Endothelial cell of umbilical vein (primary cell): ENCODE measurements at regions not wholly inside any gene's neighbourhood (a gene's known extent, or its start where the extent isn't known, plus 50 kb on each side); places are given as distances from the start of the nearest gene placed in this dataset.

Experiments used
- BruUV-seq: library from RNA; stranded (reverse); fragments of 400-500 nt; replicated peaks from 2 replicates; lab custom pipeline; 2021; lab: Mats Ljungman, UMichigan
- CTCF ChIA-PET: fragments of 300-600, 350-600 bp; sonication (Branson Sonifier 250); formaldehyde crosslinking; loops from one replicate; lab custom pipeline; 2021; ENCODE audit warnings: antibody characterized with exemption, inconsistent platforms; lab: Charles Lee
- POLR2A ChIA-PET: fragments of 300-600, 350-600 bp; sonication (Branson Sonifier 250); formaldehyde crosslinking; loops from one replicate; lab custom pipeline; 2021; ENCODE audit warnings: antibody characterized with exemption, inconsistent platforms; lab: Charles Lee
- DNase-seq: peaks from one replicate; pipeline ENCODE4 v3.0.0-alpha.2; 2011; ENCODE audit warnings: low read depth, low spot score
- FAIRE-seq: peaks from 2 replicates; lab custom pipeline; 2011; peaks lifted over from hg19 to GRCh38; lab: Jason Lieb, UNC
- H2AFZ ChIP-seq: 2 replicates; pipeline ENCODE4 v1.6.0; 2012; ENCODE audit warnings: low read depth, low read length, control low read depth, inconsistent platforms
- H3K27ac ChIP-seq: 2 replicates; pipeline ENCODE4 v1.5.1; 2011; ENCODE audit warnings: low read depth, mild to moderate bottlenecking, control low read depth, low read length, moderate library complexity; ENCODE audit not compliant: insufficient read depth
- H3K27me3 ChIP-seq, 2 experiments: 2 replicates each; pipeline versions ENCODE4 v1.6.0 to v1.6.1; 2011; ENCODE audit warnings: low read length in 2 of 2, mixed read lengths in 1 of 2; ENCODE audit not compliant: control insufficient read depth in 2 of 2, insufficient read depth in 2 of 2
- H3K36me3 ChIP-seq, 2 experiments: 2 replicates in 1 of 2; 3 replicates in 1 of 2; pipeline ENCODE4 v1.5.1; 2011; ENCODE audit warnings: low read length in 2 of 2, mild to moderate bottlenecking in 1 of 2, moderate library complexity in 1 of 2; ENCODE audit not compliant: control insufficient read depth in 2 of 2, insufficient read depth in 2 of 2; ENCODE audit errors: extremely low read depth in 1 of 2
- H3K4me1 ChIP-seq: 3 replicates; pipeline ENCODE4 v1.5.1; 2011; ENCODE audit warnings: mild to moderate bottlenecking, low read length; ENCODE audit not compliant: control insufficient read depth, insufficient read depth; ENCODE audit errors: extremely low read depth
- H3K4me2 ChIP-seq: 2 replicates; pipeline ENCODE4 v1.6.1; 2011; ENCODE audit warnings: low read length, control low read depth, mixed read lengths; ENCODE audit not compliant: insufficient read depth
- H3K4me3 ChIP-seq, 3 experiments: fragments of 200-600 bp in 1 of 3; sonication (generic), shearing (Covaris generic) in 1 of 3; replicated peaks in 1 of 3; 2 replicates each; pipeline ENCODE4 v1.5.1; 2011 to 2016; ENCODE audit warnings: control low read depth in 3 of 3, low read length in 3 of 3, mild to moderate bottlenecking in 2 of 3, inconsistent platforms in 1 of 3, low read depth in 1 of 3, moderate library complexity in 1 of 3; ENCODE audit not compliant: insufficient read depth in 1 of 3
- H3K79me2 ChIP-seq: 2 replicates; pipeline ENCODE4 v1.6.0; 2012; ENCODE audit warnings: low read length, inconsistent platforms; ENCODE audit not compliant: control insufficient read depth, insufficient read depth
- H3K9ac ChIP-seq: replicated peaks from 2 replicates; pipeline ENCODE3; 2011; ENCODE audit warnings: low read length, control low read depth; ENCODE audit not compliant: insufficient read depth; ENCODE audit errors: extremely low read depth
- H3K9me1 ChIP-seq: replicated peaks from 3 replicates; pipeline ENCODE4 v1.6.0; 2011; ENCODE audit warnings: mild to moderate bottlenecking, low read length; ENCODE audit not compliant: control insufficient read depth, insufficient read depth; ENCODE audit errors: extremely low read depth
- H3K9me3 ChIP-seq: replicated peaks from 2 replicates; pipeline ENCODE4 v1.5.1; 2012; ENCODE audit warnings: low read length, inconsistent platforms; ENCODE audit not compliant: control insufficient read depth, insufficient read depth
- H4K20me1 ChIP-seq: replicated peaks from 2 replicates; pipeline ENCODE3; 2011; ENCODE audit warnings: mild to moderate bottlenecking, low read length; ENCODE audit not compliant: control insufficient read depth, insufficient read depth; ENCODE audit errors: extremely low read depth
- EZH2 ChIP-seq: IDR thresholded peaks from 2 replicates; pipeline ENCODE4 v1.6.1; 2012; ENCODE audit warnings: borderline replicate concordance, low read depth, mild to moderate bottlenecking, moderate library complexity, low read length, inconsistent platforms; ENCODE audit not compliant: severe bottlenecking
- FOS ChIP-seq: IDR thresholded peaks from 2 replicates; pipeline ENCODE4 v1.6.1; 2011; ENCODE audit warnings: mild to moderate bottlenecking, low read length, moderate library complexity, borderline replicate concordance; ENCODE audit not compliant: insufficient read depth
- POLR2AphosphoS5 ChIP-seq: IDR thresholded peaks from 2 replicates; pipeline ENCODE4 v1.6.1; 2012; ENCODE audit warnings: low read depth, mild to moderate bottlenecking, control low read depth, low read length, moderate library complexity; ENCODE audit not compliant: insufficient read depth
- dilution Hi-C: fragments of 300-500 bp; cut with MboI; formaldehyde crosslinking; loops from one replicate; pipeline ENCODE4 v1.15.0; 2019; ENCODE audit warnings: low sequenced_read_pairs; ENCODE audit not compliant: extremely low pct_ligation_motif_present
- intact Hi-C: fragments of 100-400 bp; cut with micrococcal nuclease; formaldehyde crosslinking; loops from one replicate; pipeline ENCODE4 v1.10.0; 2022
- TF ChIP-seq, protein P1 (sequence below), 2 donors: IDR thresholded peaks; 1 replicate in 1 of 2; 2 replicates in 1 of 2; pipeline ENCODE4 v1.5.1; 2011; ENCODE audit warnings: low read length in 2 of 2, mild to moderate bottlenecking in 2 of 2, moderate library complexity in 2 of 2, control low read depth in 1 of 2, inconsistent platforms in 1 of 2, low read depth in 1 of 2; ENCODE audit not compliant: insufficient read depth in 1 of 2; ENCODE audit errors: extremely low read depth in 1 of 2

GRCh38 chr12:9347328-9348127 is 139.3 kb upstream of the PZP start:
- Histone ChIP-seq H3K4me3 (no peak overlapping the region), H3K9ac (no peak overlapping the region), H3K27ac (no peak overlapping the region), H2AFZ (no peak overlapping the region), H3K36me3 (no peaks in the 10 kb centered on the region), H3K4me2 (no peak overlapping the region), H4K20me1 (no peaks in the 10 kb centered on the region), H3K4me1 (no peaks in the 10 kb centered on the region), H3K9me1 (no peaks in the 10 kb centered on the region), H3K27me3 (peaks cover 2 to 7% of the 10 kb centered on the region in 2 experiments), H3K79me2 (no peaks in the 10 kb centered on the region), H3K9me3 (no peaks in the 10 kb centered on the region)
- intact Hi-C loops: no loop called here
- BruUV-seq: no TSS peak
- TF ChIP-seq FOS (no peak), EZH2 (no peak), POLR2AphosphoS5 (no peak)
- TF ChIP-seq, protein P1, sequence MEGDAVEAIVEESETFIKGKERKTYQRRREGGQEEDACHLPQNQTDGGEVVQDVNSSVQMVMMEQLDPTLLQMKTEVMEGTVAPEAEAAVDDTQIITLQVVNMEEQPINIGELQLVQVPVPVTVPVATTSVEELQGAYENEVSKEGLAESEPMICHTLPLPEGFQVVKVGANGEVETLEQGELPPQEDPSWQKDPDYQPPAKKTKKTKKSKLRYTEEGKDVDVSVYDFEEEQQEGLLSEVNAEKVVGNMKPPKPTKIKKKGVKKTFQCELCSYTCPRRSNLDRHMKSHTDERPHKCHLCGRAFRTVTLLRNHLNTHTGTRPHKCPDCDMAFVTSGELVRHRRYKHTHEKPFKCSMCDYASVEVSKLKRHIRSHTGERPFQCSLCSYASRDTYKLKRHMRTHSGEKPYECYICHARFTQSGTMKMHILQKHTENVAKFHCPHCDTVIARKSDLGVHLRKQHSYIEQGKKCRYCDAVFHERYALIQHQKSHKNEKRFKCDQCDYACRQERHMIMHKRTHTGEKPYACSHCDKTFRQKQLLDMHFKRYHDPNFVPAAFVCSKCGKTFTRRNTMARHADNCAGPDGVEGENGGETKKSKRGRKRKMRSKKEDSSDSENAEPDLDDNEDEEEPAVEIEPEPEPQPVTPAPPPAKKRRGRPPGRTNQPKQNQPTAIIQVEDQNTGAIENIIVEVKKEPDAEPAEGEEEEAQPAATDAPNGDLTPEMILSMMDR (IDR thresholded peaks at IDR 0.05; ENCODE audit: extremely low read depth in 1 of 2, insufficient read depth in 1 of 2, low read depth in 1 of 2, low read length in 2 of 2): no peak
- no peak for DNase-seq
- dilution Hi-C loops: no loop called here
- no peak for FAIRE-seq
- ChIA-PET POLR2A (no interaction called here), CTCF (interaction anchor here (0.7 to 1.4 kb wide), 4 partner anchors 16 to 361 kb away, joined by 3 to 10 read pairs (median 3); no protein-coding TSS in a partner anchor)
